ENCODE measurements at regions not wholly inside any gene's neighbourhood (a gene's known extent, or its start where the extent isn't known, plus 50 kb on each side); places are given as distances from the start of the nearest gene placed in this dataset.
A peak's percentile ranks its signal among the peaks of the same experiment; 100 is the strongest.

DNA sequence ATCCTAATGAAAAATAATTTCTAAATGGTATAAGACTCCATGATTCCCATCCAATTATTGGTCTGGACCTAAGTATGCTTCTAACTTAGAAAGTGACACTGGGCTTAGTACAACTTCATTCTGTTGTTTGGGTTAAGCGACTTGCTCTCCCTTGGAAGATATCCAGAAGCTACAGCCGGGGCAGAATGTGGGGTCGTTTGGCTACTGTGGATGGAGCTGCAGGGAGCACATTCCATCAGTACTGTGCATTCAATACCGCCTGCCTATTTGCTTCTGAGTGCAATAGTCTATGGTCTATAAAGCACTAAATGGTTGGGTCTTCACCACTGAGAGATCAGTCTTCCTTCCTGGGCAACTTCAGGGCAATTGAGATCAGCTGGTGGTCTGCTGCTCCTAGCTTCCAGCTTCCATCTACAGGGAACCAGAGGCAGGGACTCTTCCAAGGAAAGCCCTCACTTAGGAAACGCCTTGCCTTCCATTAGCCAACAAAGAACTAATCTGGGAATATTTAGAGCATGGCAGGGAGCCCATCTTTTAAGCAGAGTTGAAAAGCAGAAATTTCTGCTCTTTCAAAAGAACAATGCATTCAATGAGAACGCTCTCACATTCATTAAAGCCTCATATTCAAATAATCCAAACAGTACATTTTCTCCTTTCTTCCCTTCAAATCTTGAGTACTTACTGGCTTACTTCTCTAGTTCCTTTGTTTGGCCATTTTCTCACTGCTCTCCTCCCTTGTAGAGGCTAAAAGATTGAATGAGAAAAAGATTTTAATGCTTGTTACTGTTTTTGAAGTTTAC lies 1049.9 kb upstream of the TENM3 start:
- DNase-seq: no peak

DNA sequence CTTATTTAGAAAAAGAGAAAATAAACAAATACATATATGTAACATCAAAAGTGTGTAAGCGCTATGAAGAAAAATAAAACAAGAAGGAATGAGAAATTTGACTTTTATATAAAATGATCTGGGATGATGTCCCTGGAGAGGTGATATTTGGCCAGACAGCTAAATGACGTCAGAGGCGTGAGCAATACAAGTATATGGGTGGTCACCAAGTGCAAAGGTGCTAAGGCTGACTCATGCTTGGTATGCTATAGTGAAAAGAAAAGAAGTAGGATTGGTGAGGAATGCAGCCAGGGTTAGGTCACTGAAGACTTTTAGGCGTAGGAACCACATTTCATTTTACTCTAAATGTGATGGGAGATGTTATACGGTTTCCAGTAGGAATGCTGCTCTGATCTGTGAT lies 1049.1 kb upstream of the TENM3 start:
- DNase-seq: no peak

DNA sequence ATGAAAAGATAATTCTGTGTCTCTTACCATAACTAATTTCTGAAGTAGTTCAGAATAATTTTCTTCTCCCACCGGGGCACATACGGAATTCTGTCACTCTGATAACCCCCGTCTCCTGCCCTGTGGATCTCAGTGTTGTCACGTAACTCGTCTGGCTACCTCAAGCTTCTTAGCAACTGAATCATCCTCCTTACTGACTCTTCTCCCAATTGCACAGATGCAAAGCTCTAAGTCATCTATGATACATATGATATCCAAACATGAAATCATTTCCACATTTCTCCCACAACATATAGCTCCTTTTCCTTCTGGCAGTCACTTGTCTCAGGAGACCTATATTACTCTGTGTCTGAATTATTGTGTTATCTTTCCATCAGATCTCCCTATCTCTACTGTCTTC lies 1043.1 kb upstream of the TENM3 start:
- no peak for DNase-seq

DNA sequence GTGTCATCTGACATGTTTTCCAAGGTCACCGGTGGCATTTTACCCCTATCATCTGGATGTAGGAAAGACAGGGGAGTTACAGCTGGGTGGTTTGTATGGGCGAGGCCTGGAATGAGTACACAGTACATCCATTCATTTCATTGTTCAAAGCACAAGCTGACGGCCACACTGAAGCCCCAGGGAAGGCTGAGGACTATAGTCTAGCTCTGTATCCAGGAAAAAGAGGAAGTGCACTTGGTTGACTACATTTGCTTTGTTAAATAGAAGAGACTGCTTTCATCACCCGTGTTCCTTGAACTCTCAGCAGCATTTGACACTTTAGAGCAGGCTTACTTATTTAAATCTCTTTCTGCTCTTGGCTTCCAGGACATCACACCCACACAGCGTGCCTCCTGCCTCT lies 1041.0 kb upstream of the TENM3 start:
- peak; percentile 9 for DNase-seq

DNA sequence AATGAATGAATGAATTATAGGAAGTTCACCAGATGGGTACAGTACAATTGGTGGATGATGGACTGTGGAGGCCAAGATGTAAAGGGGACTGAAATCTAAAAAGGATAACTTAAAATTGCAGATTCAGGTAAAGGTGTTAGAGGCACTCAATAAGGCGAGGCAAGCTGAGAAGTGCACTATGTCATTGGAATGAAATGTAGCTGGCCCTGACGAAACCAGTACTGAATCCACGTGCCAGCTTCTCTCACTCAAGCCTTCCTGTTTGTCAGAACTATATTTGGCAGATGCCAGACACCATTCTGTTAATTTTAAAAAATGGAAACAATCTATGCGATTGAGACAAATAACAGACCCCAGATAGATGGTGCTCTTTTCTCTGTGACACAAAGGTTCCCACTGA lies 1039.1 kb upstream of the TENM3 start:
- no peak for DNase-seq

DNA sequence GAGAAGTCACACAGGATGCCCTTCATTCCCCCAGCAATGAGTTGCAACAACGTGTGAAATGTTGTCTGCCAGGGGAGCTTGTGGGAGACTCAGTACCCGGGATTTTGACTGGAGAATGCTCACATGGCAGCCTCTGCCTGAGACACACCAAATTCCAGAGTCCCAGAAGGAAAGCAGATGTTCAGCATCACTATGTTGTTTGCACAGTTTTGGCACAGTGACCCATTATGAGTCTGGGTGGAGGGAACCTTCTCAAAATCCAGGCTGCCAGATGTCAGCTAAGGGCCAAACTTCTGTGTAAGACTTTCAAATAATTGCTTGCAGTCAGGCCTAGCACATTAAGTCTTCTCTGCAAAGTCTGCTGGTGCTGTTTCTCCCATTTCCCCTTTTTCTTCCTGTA lies 1029.7 kb upstream of the TENM3 start:
- no peak for DNase-seq

DNA sequence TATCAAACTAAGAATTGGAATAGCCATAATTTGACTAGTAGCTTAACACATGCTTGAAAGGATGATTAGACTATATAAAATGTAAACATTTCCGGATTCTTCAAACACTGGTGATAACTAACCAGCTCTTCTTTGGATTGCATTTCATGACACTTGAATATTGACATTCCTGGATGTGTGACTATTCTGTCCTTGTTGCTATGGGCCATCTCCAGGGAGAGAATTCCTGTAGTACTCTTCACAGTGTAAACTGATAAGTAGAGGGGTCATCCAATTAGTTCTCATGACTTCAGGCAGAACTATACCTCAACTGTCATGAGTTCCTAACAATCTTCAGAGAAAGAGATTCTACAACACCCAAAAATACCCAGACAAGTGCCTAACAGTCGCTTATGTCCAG lies 1026.7 kb upstream of the TENM3 start:
- no peak for DNase-seq

DNA sequence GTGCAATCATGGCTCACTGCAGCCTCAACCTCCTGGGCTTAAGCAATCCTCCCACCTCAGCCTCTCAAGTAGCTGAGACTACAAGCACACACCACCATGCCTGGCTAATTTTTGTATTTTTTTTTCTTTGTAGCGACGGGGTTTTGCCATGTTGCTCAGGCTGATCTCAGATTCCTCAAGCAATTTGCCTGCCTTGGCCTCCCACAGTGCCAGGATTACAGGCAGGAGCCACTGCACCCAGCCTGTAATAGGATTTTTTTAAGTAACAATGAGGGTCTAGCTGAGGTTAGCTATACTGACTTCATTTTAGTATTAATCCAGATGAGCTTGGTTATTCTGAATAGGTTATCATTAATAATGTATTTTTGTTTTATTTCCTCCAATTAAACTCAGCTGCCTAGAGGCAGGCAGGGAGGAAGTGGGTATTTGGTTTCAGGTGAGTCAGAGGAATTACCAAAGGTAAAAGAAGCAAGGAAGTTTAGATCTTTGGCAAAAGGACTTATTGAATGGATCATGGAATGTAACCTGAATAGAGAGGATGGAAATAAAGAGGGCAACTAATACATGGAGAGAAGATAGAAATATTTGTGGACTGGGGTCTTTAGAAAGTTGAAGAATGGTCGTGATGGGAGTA lies 1023.3 kb upstream of the TENM3 start:
- DNase-seq: no peak

DNA sequence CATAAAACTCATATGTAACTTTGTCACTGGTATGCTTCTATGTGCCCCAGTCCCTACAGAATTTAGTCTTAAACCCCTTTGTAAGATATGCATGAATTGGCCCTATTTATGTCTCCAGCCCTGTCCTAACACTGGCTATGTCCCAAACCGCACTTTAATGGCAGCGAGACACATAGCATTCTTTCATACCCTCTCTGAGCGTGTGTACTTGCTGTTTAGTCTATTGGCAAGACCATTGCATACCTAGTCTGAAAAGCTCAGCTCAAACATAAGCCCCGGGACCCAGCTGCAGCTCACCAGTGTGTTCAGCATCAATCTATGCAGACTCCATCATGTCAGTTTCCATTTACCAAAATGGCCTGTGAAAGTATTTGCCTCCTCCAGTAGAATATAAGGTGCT lies 1018.4 kb upstream of the TENM3 start:
- DNase-seq: no peak

DNA sequence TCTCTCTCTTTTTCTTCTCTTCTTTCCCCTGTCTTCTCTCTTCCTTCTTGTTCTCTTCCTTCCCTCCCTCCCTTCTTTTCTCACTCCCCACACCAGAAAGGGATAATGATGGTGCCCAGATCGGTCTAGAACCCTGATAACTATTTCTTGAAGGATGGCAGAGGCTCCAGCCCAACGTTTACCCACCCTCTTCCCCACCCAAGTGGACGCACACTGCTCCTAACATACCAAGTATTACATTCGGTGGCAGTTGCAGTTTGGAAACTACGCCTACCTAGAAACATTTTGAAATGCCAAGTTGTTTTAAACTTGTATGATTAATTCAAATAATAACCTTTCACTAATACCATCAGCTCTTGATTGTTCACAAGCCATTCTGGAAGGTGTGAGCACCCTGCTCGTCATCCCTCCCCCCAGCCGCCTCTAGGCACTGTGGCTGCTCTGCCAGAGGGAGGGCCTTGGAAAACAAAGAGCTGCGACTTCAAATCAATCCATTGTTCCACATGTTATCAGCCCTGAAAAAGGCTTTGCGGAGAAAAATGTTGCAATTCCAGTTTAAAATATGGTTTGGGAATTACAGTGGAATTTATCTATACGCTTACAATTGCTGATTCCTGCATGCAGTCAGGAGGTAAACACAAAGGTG lies 1017.5 kb upstream of the TENM3 start:
- no peak for DNase-seq

DNA sequence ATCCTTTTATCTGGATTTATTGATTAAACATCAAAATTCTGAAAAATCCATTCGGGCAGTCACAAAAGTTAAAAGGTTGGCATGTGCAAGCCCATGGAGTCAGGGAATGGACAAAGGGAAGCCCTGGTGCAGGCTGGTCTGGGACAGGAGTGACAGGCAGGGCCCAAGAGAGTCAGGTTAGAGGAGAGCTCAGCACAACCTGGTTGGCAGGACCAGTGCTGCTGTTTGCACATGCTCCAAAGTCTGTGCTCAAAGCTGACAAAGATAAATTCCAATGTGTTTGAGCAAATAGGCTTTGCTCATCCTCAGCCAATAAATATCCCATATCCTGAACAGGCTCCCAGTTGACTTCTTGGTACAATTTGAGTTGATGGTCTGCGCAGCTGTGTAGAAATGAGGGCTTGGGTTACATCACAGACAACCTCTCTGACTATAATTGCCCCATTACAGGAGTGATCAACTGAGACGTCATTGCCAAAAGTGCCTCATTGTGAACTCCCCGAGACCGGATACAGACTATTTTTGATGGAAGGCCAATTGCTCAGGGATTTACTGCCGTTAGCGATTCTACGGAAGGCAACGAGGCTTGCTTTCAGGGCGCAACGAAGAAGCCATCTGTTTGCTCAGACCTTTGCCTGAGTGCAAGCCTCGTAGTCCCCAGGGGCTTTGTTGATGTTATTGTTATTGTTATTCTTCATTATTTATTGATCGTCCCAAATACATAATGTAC lies 1008.1 kb upstream of the TENM3 start:
- DNase-seq: no peak

DNA sequence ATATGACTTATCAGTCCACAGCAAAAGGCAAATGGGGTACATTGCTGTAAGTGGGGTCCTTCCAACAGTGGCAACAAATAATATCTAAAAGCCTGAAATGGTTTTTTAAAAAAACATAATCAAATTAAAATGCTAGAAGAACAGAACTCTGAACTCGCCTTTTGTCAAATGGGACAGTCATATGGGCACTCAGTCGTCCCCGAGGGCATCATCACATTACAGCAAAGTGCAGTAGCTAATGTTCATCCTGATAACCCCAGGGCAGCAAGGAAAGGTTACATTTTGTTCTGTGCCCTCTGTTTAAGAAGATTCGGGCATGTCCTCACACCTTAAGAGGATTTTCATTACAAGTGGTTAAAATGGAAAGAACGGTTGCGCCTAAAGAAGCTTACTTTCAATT lies 997.9 kb upstream of the TENM3 start:
- DNase-seq: no peak

DNA sequence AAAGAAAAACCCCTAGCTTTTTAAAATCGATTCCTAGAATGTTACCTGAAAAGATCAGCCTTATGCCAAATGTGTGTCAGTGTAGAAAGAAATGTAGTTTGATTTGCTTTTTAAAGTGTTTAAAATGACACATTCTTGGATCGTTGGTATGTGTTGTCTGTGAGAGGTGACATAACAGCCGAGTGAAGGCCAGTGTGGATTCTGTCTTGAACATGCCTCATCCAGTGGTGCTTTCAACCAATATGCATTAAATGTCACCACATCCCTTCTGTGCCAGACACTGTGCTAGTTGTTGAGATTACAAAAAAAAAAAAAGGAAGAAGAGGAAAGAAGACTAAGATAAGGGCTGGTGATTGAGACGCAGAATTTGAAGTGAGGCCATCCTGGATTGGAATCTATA lies 994.2 kb upstream of the TENM3 start:
- no peak for DNase-seq

DNA sequence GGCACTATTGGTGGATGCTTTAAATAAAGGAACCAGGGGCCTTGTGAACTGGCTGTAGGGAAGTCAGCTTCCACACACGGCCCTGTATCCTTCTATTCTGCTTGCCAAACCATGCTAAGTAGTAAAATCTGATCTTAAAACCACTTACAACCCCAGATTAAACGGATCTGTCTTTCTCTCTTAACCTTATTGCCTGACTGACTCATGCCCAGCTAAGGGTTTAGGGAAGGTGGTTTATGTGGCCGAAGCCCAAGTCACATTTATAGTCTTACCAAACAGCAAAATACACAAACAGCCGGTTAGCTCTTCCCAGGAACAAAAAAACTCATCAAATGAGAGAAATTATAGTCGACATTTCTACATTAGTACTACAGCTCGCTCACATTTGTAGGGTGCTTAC lies 988.4 kb upstream of the TENM3 start:
- no peak for DNase-seq

DNA sequence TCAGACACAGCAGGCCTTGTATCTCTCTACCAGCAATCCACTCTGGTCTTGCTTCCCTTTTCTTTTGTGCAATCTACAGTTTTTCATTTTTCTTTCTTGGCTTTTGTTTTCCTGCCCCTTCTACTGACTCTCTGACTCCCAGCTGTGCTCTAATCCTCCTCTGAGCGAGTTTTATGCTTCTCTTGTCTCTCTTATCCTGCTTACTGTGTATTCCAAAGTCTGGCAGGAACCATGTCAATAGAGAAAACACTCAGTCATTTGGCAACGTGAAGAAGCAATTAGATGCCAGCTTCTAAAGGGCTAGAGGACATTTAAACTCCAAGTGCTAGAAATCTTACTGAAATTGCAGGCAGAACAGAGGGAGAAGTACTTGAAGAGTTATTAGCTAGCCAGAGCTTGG lies 984.6 kb upstream of the TENM3 start:
- no peak for DNase-seq

DNA sequence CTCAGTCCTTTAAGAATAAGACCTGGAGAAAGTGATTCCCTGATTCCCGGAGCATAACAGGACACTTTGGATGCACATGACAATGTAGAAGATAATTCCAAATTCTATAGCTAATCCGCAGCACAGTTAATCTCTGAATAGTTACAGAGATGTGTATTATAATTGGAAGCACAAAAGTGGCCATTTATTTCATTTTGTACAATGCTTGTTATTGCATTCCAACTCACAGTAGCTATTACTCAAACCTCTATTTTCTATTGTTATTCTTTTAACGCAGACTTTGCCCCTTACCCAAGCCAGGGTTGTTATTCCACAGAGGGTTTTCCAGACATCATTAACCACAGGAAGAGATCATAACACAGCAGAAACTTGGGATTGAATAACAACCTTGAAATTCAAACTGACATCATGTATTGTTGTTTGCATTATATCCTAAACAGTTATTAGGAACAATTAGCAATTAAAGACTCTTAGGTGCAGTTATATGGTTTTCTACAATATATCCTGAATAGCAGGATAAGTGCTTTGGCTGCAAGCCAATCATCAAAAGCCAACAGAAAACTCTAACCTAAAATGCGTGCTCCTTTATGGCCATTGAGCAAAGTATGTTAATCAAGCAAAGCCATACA lies 984.0 kb upstream of the TENM3 start:
- DNase-seq: no peak

DNA sequence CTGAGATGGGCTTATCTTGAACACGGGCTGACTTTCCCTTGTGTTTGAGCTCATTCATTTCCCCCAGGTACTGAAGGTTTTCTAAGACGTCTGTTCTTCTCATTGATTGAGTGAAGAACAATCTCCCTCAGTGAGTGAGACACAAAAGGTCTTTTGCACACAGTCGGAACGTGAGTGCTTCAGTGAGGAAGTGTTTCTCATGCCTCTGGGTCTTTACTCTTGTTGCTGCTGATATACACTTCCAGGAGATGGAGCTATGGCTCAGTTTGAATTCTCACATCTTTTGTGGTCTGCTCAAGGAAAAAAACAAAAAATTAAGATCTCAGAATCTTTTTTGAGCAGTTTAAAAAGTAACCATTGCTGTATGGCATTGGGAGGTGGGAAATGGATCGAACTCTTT lies 981.9 kb upstream of the TENM3 start:
- no peak for DNase-seq

DNA sequence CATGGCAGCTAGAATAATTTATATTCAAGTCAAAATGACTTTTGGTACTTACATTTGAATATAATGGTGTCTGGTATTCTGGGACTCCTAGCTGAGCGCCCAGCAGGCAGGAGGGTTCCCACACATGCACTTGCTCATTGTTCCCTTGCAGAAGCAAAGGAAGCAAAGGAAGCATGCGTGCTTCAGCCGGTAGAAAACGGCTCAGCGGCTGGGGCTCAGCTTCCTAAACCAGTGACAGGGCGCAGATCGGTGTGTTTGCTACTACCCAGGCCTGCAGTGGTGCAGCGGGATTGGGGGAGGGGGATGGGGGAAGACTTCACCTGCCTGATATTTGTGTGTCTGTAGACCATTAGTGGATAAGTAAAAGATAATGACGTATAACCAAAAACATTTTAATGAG lies 978.3 kb upstream of the TENM3 start:
- DNase-seq: no peak

DNA sequence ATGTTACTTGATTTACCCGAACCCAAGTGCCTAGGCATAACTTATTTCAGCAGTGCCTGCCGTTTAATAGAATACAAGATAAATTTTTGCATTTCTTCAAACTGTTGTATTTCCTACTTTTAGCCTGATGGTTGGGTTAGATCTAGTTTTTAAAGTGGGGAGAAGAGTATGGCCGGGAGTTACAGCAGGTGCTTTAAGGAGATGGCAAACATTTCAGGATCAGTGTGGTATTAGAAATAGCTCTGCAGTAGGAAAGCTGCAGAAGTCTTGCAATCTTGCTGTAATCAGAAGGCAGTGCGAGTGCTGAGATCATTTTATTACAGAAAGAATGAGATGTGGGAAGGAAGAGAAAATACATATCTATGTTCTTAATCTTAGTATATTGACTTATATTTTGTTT lies 977.8 kb upstream of the TENM3 start:
- DNase-seq: no peak

DNA sequence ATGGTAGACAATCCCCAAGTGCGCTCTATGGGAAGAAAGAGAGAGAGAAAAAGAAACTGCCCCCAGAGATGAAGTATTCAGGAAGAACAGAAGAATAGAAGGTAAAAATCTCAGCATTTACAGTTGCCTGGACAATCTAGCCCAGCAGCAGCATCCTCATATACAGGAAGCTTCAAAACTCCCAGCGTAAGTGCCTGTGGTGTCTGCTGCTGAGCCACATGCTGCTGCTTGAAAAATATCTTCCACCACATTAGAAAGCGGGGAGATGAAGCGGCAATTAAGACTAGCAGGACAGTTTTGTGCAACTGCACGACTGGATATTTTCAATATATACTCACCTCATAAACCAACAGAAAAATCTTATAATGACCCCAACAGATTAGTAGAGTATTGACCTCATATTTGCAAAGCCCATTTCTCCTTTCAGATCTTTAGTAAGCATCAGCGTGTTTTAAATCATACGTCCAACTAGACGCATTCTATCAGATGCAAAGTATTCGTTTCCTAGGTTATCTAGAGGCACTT lies 972.0 kb upstream of the TENM3 start:
- DNase-seq: no peak

DNA sequence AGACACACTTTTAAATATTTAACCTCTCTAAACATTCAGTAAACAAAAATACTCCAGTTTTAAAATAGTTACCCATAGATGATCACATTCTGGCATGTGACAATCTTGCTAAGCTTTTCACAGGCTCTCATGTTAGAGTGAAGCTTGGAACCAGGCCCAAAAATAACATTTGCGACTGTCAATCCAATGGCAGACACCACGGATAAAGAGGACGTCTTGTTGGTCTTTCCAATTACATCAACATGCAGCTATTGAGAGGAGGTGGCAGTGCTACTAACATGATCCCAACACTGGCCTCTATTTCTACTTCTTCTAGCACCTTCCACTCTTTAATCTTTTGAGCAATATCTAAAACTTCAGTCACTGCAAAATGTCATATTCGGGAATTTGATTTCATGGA lies 970.8 kb upstream of the TENM3 start:
- no peak for DNase-seq

DNA sequence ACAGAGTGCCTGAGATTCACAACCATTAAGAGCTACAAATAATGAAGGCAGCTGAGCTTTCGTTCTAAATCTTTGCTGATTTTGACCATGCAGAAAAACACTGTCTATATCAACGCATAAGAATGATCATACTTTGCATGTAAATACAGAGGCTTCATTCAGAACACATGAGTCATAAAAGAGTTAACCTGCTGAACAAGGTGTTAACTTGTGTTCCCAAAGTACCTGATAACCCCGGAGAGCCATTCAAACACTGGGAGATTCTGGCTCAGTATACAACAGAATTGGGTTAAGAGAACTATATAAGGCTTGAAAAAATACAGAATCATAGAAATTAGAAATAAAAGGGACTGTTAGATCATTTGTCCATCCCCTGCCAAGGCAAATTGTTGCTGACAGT lies 964.3 kb upstream of the TENM3 start:
- no peak for DNase-seq

DNA sequence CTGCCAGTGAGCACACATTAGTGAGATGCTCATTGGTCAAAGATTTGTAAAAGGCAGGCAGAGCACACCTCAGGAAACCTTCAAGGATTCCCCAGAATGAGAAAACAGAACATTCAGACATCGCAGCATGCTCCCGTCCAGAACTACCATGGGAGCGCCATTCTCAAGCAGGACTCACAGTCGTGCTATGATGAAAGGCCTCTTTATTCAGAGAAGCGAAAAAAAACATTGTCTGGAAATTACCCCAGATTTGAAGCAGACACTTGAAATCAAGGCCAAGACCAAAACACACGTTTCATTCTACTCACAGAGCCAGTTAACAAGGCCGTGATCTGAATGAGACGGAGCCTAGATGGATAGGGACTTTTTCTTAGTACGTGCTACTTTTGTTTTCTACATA lies 961.8 kb upstream of the TENM3 start:
- no peak for DNase-seq
